GM23338 (cell line): ENCODE measurements at regions not wholly inside any gene's neighbourhood (a gene's known extent, or its start where the extent isn't known, plus 50 kb on each side); places are given as distances from the start of the nearest gene placed in this dataset.

ENCODE experiments used
- ATAC-seq: fragments of 200-7000 bp; cut with Tn5 transposase; 3 replicates; pipeline ENCODE4 v1.9.1; 2020
- DNase-seq: peaks from one replicate; pipeline ENCODE4 v3.0.0-alpha.2; 2015; ENCODE audit warnings: low spot score
- H2AFZ ChIP-seq: fragments of 200-600 bp; sonication (generic); 2 replicates; pipeline ENCODE4 v1.8.0; 2016; ENCODE audit warnings: antibody characterized with exemption, mild to moderate bottlenecking, moderate library complexity
- H3F3A ChIP-seq: fragments of 200-600 bp; sonication (generic); replicated peaks from 2 replicates; pipeline ENCODE4 v1.8.0; 2017; ENCODE audit warnings: antibody characterized with exemption, mixed run types, low read depth
- H3K27ac ChIP-seq: fragments of 200-600 bp; sonication (generic); 2 replicates; pipeline ENCODE4 v1.6.1; 2016; ENCODE audit warnings: low read depth
- H3K27me3 ChIP-seq: fragments of 200-600 bp; sonication (generic); 2 replicates; pipeline ENCODE4 v1.8.0; 2016; ENCODE audit warnings: mild to moderate bottlenecking, mixed run types, moderate library complexity; ENCODE audit not compliant: insufficient read depth
- H3K36me3 ChIP-seq: fragments of 200-600 bp; sonication (generic); 2 replicates; pipeline ENCODE4 v1.8.0; 2016; ENCODE audit warnings: mild to moderate bottlenecking; ENCODE audit not compliant: insufficient read depth
- H3K4me1 ChIP-seq: fragments of 200-600 bp; sonication (generic); 2 replicates; pipeline ENCODE4 v1.8.0; 2016; ENCODE audit warnings: mild to moderate bottlenecking, moderate library complexity; ENCODE audit not compliant: insufficient read depth
- H3K4me2 ChIP-seq: fragments of 200-600 bp; sonication (generic); 2 replicates; pipeline ENCODE4 v1.7.1; 2017; ENCODE audit warnings: mixed run types
- H3K4me3 ChIP-seq: fragments of 200-600 bp; sonication (generic); 2 replicates; pipeline ENCODE4 v1.6.1; 2016; ENCODE audit warnings: mixed run types
- H3K79me2 ChIP-seq: fragments of 200-600 bp; sonication (generic); replicated peaks from 2 replicates; pipeline ENCODE4 v1.8.0; 2017; ENCODE audit warnings: mild to moderate bottlenecking; ENCODE audit not compliant: insufficient read depth
- H3K9me2 ChIP-seq: fragments of 200-600 bp; sonication (generic); 2 replicates; pipeline ENCODE4 v1.8.0; 2017; ENCODE audit not compliant: insufficient read depth
- H4K20me1 ChIP-seq: fragments of 200-600 bp; sonication (generic); replicated peaks from 2 replicates; pipeline ENCODE4 v1.8.0; 2017; ENCODE audit warnings: mild to moderate bottlenecking; ENCODE audit not compliant: insufficient read depth
- H3K27ac Mint-ChIP-seq: 2 replicates; pipeline ENCODE4 v1.8.0; 2020; ENCODE audit warnings: inconsistent platforms, mild to moderate bottlenecking, moderate library complexity, mixed read lengths
- H3K27me3 Mint-ChIP-seq: 3 replicates; pipeline ENCODE4 v1.8.0; 2022; ENCODE audit warnings: low read depth, mild to moderate bottlenecking, moderate library complexity, mixed read lengths, inconsistent platforms; ENCODE audit not compliant: insufficient read depth, poor library complexity
- H3K36me3 Mint-ChIP-seq: 3 replicates; pipeline ENCODE4 v1.8.0; 2021; ENCODE audit warnings: low read depth, mild to moderate bottlenecking, inconsistent platforms, moderate library complexity, mixed read lengths
- H3K4me1 Mint-ChIP-seq: 3 replicates; pipeline ENCODE4 v1.8.0; 2020; ENCODE audit warnings: mild to moderate bottlenecking, inconsistent platforms, mixed read lengths
- H3K4me3 Mint-ChIP-seq: 3 replicates; pipeline ENCODE4 v1.8.0; 2021; ENCODE audit warnings: moderate library complexity, mild to moderate bottlenecking, inconsistent platforms, mixed read lengths
- H3K9me3 Mint-ChIP-seq: 3 replicates; pipeline ENCODE4 v1.8.0; 2020; ENCODE audit warnings: moderate library complexity, mild to moderate bottlenecking, inconsistent platforms, mixed read lengths
- CREB1 ChIP-seq: fragments of 250-450 bp; sonication (Bioruptor Pico); IDR thresholded peaks from 2 replicates; pipeline ENCODE4 v1.5.0; 2020; ENCODE audit warnings: low read depth, mild to moderate bottlenecking, moderate library complexity
- ETS1 ChIP-seq: IDR thresholded peaks from 2 replicates; pipeline ENCODE4 v1.6.1; 2016; ENCODE audit warnings: antibody characterized with exemption
- EZH2 ChIP-seq: fragments of 200-600 bp; sonication (generic); IDR thresholded peaks from one replicate; pipeline ENCODE4 v1.8.0; 2017; ENCODE audit warnings: antibody characterized with exemption, mild to moderate bottlenecking, low read depth; ENCODE audit not compliant: unreplicated experiment
- EZH2phosphoT487 ChIP-seq: fragments of 200-600 bp; sonication (generic); IDR thresholded peaks from one replicate; pipeline ENCODE4 v1.8.1; 2018; ENCODE audit warnings: antibody characterized with exemption; ENCODE audit not compliant: unreplicated experiment
- JUNB ChIP-seq: IDR thresholded peaks from one replicate; pipeline ENCODE4 v1.6.1; 2016; ENCODE audit warnings: antibody characterized with exemption; ENCODE audit not compliant: unreplicated experiment
- POLR2AphosphoS5 ChIP-seq: IDR thresholded peaks from 2 replicates; pipeline ENCODE4 v1.6.1; 2016; ENCODE audit warnings: antibody characterized with exemption, low read depth
- REST ChIP-seq: IDR thresholded peaks from one replicate; pipeline ENCODE4 v1.6.1; 2018; ENCODE audit warnings: antibody characterized with exemption; ENCODE audit not compliant: unreplicated experiment
- STAT1 ChIP-seq: IDR thresholded peaks from one replicate; pipeline ENCODE4 v1.6.1; 2016; ENCODE audit warnings: antibody characterized with exemption; ENCODE audit not compliant: unreplicated experiment
- ZNF114 ChIP-seq: fragments of 250-450 bp; sonication (Bioruptor Pico); IDR thresholded peaks from 2 replicates; pipeline ENCODE4 v1.5.0; 2020; ENCODE audit warnings: mild to moderate bottlenecking, moderate library complexity
- TF ChIP-seq, protein P1 (sequence below): fragments of 250-450 bp; sonication (Bioruptor Pico); IDR thresholded peaks from 2 replicates; pipeline ENCODE4 v1.5.0; 2020; ENCODE audit warnings: mild to moderate bottlenecking, moderate library complexity
- TF ChIP-seq, protein P2 (sequence below), 2 experiments: fragments of 200-600 bp in 1 of 2; sonication (generic) in 1 of 2; conservative IDR thresholded peaks; 2 replicates each; pipeline versions ENCODE4 v1.5.1 to v1.6.1; 2016 to 2017; ENCODE audit warnings: antibody characterized with exemption in 2 of 2, low read depth in 2 of 2, mild to moderate bottlenecking in 2 of 2, moderate library complexity in 1 of 2

DNA sequence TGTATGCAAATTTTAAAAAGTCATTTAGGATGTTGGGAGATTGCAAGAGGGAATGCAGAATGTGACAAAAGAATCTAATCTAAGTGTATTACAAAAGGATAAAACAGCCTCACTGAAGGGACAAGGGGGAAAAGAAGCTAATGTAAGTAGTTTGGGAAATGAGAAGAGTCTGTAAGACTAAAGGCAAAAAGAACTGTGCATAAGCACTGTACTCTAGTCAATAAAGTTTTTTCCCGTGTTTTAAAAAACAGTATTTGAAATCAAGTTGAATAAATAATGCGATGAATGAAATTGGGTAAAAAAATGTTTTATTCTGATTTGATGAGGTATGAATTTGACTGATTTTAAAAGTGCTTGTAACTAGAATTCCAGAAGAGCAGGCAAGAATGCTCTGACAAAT is 149.8 kb downstream of the VEGFA start:
- DNase-seq (no peak), ATAC-seq (no peak)

More for the DNA sequence above, 149.8 kb downstream of the VEGFA start:
- H3K79me2 ChIP-seq: no peaks in the 10 kb centered on the region
- H3K27me3 ChIP-seq: no peaks in the 10 kb centered on the region
- H3K4me1 Mint-ChIP-seq: peaks cover 15% of the 10 kb centered on the region; the same call in 2 of the 3 replicates
- H3K4me1 ChIP-seq: no peaks in the 10 kb centered on the region
- no peaks in the 10 kb centered on the region for H3K36me3 ChIP-seq
- no peaks in the 10 kb centered on the region for H3K9me2 ChIP-seq
- no peak for TF ChIP-seq EZH2
- no peak for TF ChIP-seq REST
- TF ChIP-seq ZNF114: no peak
- TF ChIP-seq EZH2phosphoT487: no peak
- no peak for TF ChIP-seq STAT1
- no peak for TF ChIP-seq POLR2AphosphoS5
- no peak for TF ChIP-seq ETS1
- TF ChIP-seq, protein P1, sequence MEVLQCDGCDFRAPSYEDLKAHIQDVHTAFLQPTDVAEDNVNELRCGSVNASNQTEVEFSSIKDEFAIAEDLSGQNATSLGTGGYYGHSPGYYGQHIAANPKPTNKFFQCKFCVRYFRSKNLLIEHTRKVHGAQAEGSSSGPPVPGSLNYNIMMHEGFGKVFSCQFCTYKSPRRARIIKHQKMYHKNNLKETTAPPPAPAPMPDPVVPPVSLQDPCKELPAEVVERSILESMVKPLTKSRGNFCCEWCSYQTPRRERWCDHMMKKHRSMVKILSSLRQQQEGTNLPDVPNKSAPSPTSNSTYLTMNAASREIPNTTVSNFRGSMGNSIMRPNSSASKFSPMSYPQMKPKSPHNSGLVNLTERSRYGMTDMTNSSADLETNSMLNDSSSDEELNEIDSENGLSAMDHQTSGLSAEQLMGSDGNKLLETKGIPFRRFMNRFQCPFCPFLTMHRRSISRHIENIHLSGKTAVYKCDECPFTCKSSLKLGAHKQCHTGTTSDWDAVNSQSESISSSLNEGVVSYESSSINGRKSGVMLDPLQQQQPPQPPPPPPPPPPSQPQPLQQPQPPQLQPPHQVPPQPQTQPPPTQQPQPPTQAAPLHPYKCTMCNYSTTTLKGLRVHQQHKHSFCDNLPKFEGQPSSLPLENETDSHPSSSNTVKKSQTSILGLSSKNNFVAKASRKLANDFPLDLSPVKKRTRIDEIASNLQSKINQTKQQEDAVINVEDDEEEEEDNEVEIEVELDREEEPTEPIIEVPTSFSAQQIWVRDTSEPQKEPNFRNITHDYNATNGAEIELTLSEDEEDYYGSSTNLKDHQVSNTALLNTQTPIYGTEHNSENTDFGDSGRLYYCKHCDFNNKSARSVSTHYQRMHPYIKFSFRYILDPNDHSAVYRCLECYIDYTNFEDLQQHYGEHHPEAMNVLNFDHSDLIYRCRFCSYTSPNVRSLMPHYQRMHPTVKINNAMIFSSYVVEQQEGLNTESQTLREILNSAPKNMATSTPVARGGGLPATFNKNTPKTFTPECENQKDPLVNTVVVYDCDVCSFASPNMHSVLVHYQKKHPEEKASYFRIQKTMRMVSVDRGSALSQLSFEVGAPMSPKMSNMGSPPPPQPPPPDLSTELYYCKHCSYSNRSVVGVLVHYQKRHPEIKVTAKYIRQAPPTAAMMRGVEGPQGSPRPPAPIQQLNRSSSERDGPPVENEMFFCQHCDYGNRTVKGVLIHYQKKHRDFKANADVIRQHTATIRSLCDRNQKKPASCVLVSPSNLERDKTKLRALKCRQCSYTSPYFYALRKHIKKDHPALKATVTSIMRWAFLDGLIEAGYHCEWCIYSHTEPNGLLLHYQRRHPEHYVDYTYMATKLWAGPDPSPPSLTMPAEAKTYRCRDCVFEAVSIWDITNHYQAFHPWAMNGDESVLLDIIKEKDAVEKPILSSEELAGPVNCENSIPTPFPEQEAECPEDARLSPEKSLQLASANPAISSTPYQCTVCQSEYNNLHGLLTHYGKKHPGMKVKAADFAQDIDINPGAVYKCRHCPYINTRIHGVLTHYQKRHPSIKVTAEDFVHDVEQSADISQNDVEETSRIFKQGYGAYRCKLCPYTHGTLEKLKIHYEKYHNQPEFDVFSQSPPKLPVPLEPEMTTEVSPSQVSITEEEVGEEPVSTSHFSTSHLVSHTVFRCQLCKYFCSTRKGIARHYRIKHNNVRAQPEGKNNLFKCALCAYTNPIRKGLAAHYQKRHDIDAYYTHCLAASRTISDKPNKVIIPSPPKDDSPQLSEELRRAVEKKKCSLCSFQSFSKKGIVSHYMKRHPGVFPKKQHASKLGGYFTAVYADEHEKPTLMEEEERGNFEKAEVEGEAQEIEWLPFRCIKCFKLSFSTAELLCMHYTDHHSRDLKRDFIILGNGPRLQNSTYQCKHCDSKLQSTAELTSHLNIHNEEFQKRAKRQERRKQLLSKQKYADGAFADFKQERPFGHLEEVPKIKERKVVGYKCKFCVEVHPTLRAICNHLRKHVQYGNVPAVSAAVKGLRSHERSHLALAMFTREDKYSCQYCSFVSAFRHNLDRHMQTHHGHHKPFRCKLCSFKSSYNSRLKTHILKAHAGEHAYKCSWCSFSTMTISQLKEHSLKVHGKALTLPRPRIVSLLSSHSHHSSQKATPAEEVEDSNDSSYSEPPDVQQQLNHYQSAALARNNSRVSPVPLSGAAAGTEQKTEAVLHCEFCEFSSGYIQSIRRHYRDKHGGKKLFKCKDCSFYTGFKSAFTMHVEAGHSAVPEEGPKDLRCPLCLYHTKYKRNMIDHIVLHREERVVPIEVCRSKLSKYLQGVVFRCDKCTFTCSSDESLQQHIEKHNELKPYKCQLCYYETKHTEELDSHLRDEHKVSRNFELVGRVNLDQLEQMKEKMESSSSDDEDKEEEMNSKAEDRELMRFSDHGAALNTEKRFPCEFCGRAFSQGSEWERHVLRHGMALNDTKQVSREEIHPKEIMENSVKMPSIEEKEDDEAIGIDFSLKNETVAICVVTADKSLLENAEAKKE (CRISPR knock-in tag): no peak
- no peak for TF ChIP-seq CREB1
- TF ChIP-seq, protein P2, sequence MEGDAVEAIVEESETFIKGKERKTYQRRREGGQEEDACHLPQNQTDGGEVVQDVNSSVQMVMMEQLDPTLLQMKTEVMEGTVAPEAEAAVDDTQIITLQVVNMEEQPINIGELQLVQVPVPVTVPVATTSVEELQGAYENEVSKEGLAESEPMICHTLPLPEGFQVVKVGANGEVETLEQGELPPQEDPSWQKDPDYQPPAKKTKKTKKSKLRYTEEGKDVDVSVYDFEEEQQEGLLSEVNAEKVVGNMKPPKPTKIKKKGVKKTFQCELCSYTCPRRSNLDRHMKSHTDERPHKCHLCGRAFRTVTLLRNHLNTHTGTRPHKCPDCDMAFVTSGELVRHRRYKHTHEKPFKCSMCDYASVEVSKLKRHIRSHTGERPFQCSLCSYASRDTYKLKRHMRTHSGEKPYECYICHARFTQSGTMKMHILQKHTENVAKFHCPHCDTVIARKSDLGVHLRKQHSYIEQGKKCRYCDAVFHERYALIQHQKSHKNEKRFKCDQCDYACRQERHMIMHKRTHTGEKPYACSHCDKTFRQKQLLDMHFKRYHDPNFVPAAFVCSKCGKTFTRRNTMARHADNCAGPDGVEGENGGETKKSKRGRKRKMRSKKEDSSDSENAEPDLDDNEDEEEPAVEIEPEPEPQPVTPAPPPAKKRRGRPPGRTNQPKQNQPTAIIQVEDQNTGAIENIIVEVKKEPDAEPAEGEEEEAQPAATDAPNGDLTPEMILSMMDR (conservative IDR thresholded peaks at IDR 0.05; ENCODE audit: low read depth in 2 of 2): no peak
- no peak for TF ChIP-seq JUNB
- H4K20me1 ChIP-seq: no peaks in the 10 kb centered on the region
- no peak overlapping the region for H3K4me3 ChIP-seq
- H3K27ac Mint-ChIP-seq: no peak overlapping the region
- H3K4me2 ChIP-seq: no peak overlapping the region
- H3F3A ChIP-seq: no peaks in the 10 kb centered on the region
- no peak overlapping the region for H3K27ac ChIP-seq
- no peaks in the 10 kb centered on the region for H3K9me3 Mint-ChIP-seq
- H3K36me3 Mint-ChIP-seq: no peaks in the 10 kb centered on the region; the same call in 2 of the 3 replicates
- no peaks in the 10 kb centered on the region for H3K27me3 Mint-ChIP-seq
- no peak overlapping the region for H3K4me3 Mint-ChIP-seq
- no peak overlapping the region for H2AFZ ChIP-seq
